GM21529 (cell line): ENCODE measurements at regions not wholly inside any gene's neighbourhood (a gene's known extent, or its start where the extent isn't known, plus 50 kb on each side); places are given as distances from the start of the nearest gene placed in this dataset.
"Not testable (repeated sequence)": the region's sequence is repeated elsewhere in the genome, so short reads cannot be mapped to it uniquely, and the experiment has no call there.

Source experiments
- ATAC-seq: cut with Tn5 transposase; IDR thresholded peaks from one replicate; pipeline ENCODE4 v1.9.1; 2021; ENCODE audit not compliant: unreplicated experiment

DNA sequence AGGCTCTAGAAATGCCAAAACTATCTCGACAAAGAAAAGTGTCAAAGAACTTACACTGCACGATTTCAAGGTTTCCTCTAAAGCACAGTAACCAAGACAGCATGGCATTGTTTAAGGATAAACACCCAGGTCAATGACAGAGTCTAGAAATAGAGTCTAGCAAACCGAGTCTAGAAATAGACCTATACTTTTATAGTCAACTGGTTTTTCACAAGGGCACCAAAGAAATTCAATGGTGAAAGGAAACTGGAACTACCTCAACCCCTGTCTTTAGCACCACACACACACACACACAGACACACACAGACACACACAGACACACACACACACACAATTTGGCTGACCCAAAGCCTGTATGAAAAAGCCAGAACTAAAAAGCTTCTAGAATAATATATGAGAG, 67.1 kb upstream of the PGBD5 start:
- ATAC-seq, result no peak

- no peak for ATAC-seq
Observed at GRCh38 chr1:230490436-230490835, 64.3 kb upstream of the PGBD5 start.

- no peak for ATAC-seq
Observed at GRCh38 chr1:230487773-230488428, 61.8 kb upstream of the PGBD5 start.

DNA sequence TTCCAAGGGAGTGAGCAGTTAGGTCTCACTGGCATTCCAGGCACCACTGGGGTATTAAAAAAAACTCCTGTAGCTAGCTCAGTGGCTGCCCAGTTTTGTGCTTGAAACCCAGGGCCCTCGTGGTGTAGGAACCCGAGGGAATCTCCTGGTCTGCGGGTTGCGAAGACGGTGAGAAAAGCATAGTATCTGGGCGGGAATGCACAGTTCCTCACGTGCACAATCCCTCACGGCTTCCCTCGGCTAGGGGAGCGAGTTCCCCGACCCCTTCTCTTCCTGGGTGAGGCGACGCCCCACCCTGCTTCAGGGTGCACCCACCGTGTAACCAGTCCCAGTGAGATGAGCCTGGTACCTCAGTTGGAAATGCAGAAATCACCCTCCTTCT, 50.5 kb upstream of the PGBD5 start:
- ATAC-seq, result no peak

DNA sequence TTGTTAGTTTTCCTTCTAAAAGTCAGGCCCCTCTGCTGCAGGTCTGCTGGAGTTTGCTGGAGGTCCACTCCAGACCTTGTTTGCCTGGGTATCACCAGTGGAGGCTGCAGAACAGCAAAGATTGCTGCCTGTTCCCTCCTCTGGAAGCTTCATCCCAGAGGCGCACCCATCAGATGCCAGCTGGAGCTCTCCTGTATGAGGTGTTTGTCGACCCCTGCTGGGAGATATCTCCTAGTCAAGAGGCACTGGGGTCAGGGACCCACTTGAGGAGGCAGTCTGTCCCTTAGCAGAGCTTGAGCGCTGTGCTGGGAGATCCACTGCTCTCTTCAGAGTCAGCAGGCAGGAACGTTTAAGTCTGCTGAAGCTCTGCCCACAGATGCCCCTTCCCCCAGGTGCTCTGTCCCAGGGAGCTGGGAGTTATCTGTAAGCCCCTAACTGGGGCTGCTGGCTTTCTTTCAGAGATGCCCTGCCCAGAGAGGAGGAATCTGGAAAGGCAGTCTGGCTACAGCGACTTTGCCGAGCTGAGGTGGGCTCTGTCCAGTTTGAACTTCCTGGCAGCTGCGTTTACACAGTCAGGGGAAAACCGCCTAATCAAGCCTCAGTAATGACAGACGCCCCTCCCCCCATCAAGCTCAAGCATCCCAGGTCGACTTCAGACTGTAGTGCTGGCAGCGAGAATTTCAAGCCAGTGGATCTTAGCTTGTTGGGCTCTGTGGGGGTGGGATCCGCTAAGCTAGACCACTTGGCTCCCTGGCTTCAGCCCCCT, 49.9 kb upstream of the PGBD5 start:
- ATAC-seq, result not testable (repeated sequence)
